ENCODE measurements at regions not wholly inside any gene's neighbourhood (a gene's known extent, or its start where the extent isn't known, plus 50 kb on each side); places are given as distances from the start of the nearest gene placed in this dataset.

GRCh38 chr2:5777131-5777535, 84.9 kb downstream of the SOX11 start:
- ATAC-seq, result no peak
- TF ChIP-seq TCF4 (CRISPR knock-in tag; IDR thresholded peaks at IDR 0.05; ENCODE audit: borderline replicate concordance) (no peak), RARB (CRISPR knock-in tag; IDR thresholded peaks at IDR 0.05) (no peak), ZFP30 (CRISPR knock-in tag; IDR thresholded peaks at IDR 0.05) (no peak), TOX (CRISPR knock-in tag; IDR thresholded peaks at IDR 0.05; ENCODE audit: borderline replicate concordance) (no peak), SNAI2 (CRISPR knock-in tag; IDR thresholded peaks at IDR 0.05) (no peak), POU6F1 (CRISPR knock-in tag; IDR thresholded peaks at IDR 0.05; ENCODE audit: borderline replicate concordance, low read depth) (no peak), ZNF8 (CRISPR knock-in tag; IDR thresholded peaks at IDR 0.05) (no peak), GLIS3 (CRISPR knock-in tag; IDR thresholded peaks at IDR 0.05) (no peak)

DNA sequence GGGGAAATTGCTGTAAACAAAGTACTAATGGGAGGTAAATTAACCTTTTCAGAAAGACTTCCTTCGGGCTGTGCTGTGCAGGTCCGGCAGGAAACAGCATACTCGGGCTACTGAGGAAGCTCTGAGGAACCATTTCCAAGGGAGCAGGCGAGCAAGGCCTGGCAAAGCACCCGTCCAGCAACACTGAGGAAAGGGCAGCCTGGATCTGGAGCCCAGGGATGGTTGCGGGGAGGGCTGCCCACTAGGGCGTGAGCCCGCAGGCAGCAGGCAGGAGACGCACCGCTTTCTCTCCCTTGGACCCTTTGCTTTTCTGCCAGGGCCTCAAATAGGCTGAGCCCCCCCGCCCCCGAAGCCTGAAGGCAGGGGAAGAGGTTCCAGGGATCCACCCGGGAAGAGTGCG, 89.5 kb downstream of the SOX11 start:
- ATAC-seq, result no peak
- TF ChIP-seq ZFP3 (CRISPR knock-in tag; IDR thresholded peaks at IDR 0.05) (no peak), PPARA (CRISPR knock-in tag; IDR thresholded peaks at IDR 0.05; ENCODE audit: borderline replicate concordance) (no peak), ZFP30 (CRISPR knock-in tag; IDR thresholded peaks at IDR 0.05) (no peak), ESRRG (CRISPR knock-in tag; IDR thresholded peaks at IDR 0.05) (no peak), ISL1 (CRISPR knock-in tag; IDR thresholded peaks at IDR 0.05) (no peak), RARB (CRISPR knock-in tag; IDR thresholded peaks at IDR 0.05) (no peak), ZNF8 (CRISPR knock-in tag; IDR thresholded peaks at IDR 0.05) (no peak), CREB5 (CRISPR knock-in tag; IDR thresholded peaks at IDR 0.05; ENCODE audit: low read depth) (no peak), TCF4 (CRISPR knock-in tag; IDR thresholded peaks at IDR 0.05; ENCODE audit: borderline replicate concordance) (no peak), ZNF565 (CRISPR knock-in tag; conservative IDR thresholded peaks at IDR 0.05; ENCODE audit: low read depth) (no peak), OSR1 (CRISPR knock-in tag; IDR thresholded peaks at IDR 0.05) (no peak), SNAI2 (CRISPR knock-in tag; IDR thresholded peaks at IDR 0.05) (no peak), TOX (CRISPR knock-in tag; IDR thresholded peaks at IDR 0.05; ENCODE audit: borderline replicate concordance) (no peak), ZNF70 (CRISPR knock-in tag; IDR thresholded peaks at IDR 0.05) (no peak)
- TF ChIP-seq, protein P1, sequence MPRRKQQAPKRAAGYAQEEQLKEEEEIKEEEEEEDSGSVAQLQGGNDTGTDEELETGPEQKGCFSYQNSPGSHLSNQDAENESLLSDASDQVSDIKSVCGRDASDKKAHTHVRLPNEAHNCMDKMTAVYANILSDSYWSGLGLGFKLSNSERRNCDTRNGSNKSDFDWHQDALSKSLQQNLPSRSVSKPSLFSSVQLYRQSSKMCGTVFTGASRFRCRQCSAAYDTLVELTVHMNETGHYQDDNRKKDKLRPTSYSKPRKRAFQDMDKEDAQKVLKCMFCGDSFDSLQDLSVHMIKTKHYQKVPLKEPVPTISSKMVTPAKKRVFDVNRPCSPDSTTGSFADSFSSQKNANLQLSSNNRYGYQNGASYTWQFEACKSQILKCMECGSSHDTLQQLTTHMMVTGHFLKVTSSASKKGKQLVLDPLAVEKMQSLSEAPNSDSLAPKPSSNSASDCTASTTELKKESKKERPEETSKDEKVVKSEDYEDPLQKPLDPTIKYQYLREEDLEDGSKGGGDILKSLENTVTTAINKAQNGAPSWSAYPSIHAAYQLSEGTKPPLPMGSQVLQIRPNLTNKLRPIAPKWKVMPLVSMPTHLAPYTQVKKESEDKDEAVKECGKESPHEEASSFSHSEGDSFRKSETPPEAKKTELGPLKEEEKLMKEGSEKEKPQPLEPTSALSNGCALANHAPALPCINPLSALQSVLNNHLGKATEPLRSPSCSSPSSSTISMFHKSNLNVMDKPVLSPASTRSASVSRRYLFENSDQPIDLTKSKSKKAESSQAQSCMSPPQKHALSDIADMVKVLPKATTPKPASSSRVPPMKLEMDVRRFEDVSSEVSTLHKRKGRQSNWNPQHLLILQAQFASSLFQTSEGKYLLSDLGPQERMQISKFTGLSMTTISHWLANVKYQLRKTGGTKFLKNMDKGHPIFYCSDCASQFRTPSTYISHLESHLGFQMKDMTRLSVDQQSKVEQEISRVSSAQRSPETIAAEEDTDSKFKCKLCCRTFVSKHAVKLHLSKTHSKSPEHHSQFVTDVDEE (CRISPR knock-in tag; IDR thresholded peaks at IDR 0.05), result no peak
- TF ChIP-seq, protein P2, sequence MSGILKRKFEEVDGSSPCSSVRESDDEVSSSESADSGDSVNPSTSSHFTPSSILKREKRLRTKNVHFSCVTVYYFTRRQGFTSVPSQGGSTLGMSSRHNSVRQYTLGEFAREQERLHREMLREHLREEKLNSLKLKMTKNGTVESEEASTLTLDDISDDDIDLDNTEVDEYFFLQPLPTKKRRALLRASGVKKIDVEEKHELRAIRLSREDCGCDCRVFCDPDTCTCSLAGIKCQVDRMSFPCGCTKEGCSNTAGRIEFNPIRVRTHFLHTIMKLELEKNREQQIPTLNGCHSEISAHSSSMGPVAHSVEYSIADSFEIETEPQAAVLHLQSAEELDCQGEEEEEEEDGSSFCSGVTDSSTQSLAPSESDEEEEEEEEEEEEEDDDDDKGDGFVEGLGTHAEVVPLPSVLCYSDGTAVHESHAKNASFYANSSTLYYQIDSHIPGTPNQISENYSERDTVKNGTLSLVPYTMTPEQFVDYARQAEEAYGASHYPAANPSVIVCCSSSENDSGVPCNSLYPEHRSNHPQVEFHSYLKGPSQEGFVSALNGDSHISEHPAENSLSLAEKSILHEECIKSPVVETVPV (CRISPR knock-in tag; IDR thresholded peaks at IDR 0.05), result no peak

- no peak for ATAC-seq
- TF ChIP-seq TOX (CRISPR knock-in tag; IDR thresholded peaks at IDR 0.05; ENCODE audit: borderline replicate concordance), result no peak
- TF ChIP-seq CSDC2 (CRISPR knock-in tag; IDR thresholded peaks at IDR 0.05), result no peak
- TF ChIP-seq, protein P2 (CRISPR knock-in tag; IDR thresholded peaks at IDR 0.05), result no peak
- TF ChIP-seq RARB (CRISPR knock-in tag; IDR thresholded peaks at IDR 0.05), result no peak
- no peak for TF ChIP-seq OSR1 (CRISPR knock-in tag; IDR thresholded peaks at IDR 0.05)
- no peak for TF ChIP-seq ZNF8 (CRISPR knock-in tag; IDR thresholded peaks at IDR 0.05)
- TF ChIP-seq ESRRG (CRISPR knock-in tag; IDR thresholded peaks at IDR 0.05), result no peak
- no peak for TF ChIP-seq ZFP3 (CRISPR knock-in tag; IDR thresholded peaks at IDR 0.05)
- TF ChIP-seq CREB5 (CRISPR knock-in tag; IDR thresholded peaks at IDR 0.05; ENCODE audit: low read depth), result no peak
- no peak for TF ChIP-seq SNAI2 (CRISPR knock-in tag; IDR thresholded peaks at IDR 0.05)
- no peak for TF ChIP-seq GLIS3 (CRISPR knock-in tag; IDR thresholded peaks at IDR 0.05)
- TF ChIP-seq, protein P3, sequence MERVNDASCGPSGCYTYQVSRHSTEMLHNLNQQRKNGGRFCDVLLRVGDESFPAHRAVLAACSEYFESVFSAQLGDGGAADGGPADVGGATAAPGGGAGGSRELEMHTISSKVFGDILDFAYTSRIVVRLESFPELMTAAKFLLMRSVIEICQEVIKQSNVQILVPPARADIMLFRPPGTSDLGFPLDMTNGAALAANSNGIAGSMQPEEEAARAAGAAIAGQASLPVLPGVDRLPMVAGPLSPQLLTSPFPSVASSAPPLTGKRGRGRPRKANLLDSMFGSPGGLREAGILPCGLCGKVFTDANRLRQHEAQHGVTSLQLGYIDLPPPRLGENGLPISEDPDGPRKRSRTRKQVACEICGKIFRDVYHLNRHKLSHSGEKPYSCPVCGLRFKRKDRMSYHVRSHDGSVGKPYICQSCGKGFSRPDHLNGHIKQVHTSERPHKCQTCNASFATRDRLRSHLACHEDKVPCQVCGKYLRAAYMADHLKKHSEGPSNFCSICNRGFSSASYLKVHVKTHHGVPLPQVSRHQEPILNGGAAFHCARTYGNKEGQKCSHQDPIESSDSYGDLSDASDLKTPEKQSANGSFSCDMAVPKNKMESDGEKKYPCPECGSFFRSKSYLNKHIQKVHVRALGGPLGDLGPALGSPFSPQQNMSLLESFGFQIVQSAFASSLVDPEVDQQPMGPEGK (CRISPR knock-in tag; IDR thresholded peaks at IDR 0.05; ENCODE audit: borderline replicate concordance), result no peak
- TF ChIP-seq ARNTL (CRISPR knock-in tag; IDR thresholded peaks at IDR 0.05; ENCODE audit: borderline replicate concordance, low read depth), result no peak
- no peak for TF ChIP-seq BACH2 (CRISPR knock-in tag; IDR thresholded peaks at IDR 0.05; ENCODE audit: borderline replicate concordance)
- TF ChIP-seq, protein P1 (CRISPR knock-in tag; IDR thresholded peaks at IDR 0.05), result no peak
Observed at GRCh38 chr2:5782103-5782502, 89.9 kb downstream of the SOX11 start.

Measured in SK-N-SH treated with all-trans-retinoic acid at 6 μM for 48 hours (cell line).